Stomach (tissue), 4 donors: ENCODE measurements at regions not wholly inside any gene's neighbourhood (a gene's known extent, or its start where the extent isn't known, plus 50 kb on each side); places are given as distances from the start of the nearest gene placed in this dataset.

Source experiments
- POLR2A ChIP-seq, 4 donors: fragments of 450-650 bp; IDR thresholded peaks; one replicate each; pipeline ENCODE4 v1.6.1; 2016; ENCODE audit warnings: antibody characterized with exemption in 4 of 4, control low read depth in 2 of 4, mild to moderate bottlenecking in 1 of 4, moderate library complexity in 1 of 4
- TF ChIP-seq, protein P1 (sequence below), 7 experiments: fragments of 450-650 bp in 4 of 7; fragments of 200-600 bp in 3 of 7; sonication (generic) in 3 of 7; IDR thresholded peaks; one replicate each; pipeline ENCODE4 v1.5.1; 2016 to 2019; ENCODE audit warnings: antibody characterized with exemption in 7 of 7, control low read depth in 2 of 7, mild to moderate bottlenecking in 1 of 7

DNA sequence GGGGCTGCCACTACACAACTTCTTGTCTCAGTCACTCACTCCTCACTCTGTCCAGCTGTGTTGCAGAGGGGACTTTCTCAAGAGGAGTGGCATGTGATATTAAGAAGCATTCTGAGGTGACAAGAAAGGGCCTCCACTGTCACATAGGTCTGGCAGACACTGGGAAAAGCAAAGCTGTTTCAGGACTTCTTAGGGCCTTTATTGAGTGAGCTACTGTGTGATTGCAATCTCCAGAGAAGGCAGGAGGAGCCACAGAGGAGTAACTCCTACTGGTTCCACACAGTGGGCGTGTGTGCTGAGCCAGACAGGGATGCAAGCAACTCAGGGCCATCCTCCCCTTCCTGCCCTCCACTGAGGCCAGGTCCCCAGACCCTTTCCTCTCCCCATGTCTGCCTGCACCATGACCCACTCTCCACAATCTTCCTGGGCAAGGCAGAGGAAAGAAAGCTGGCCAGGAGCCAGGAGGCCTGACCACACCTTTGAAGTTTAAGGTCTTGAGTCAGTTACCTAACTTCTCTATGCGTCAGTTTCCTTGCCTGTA, 262.0 kb upstream of the ZMIZ1 start:
- TF ChIP-seq, protein P1, sequence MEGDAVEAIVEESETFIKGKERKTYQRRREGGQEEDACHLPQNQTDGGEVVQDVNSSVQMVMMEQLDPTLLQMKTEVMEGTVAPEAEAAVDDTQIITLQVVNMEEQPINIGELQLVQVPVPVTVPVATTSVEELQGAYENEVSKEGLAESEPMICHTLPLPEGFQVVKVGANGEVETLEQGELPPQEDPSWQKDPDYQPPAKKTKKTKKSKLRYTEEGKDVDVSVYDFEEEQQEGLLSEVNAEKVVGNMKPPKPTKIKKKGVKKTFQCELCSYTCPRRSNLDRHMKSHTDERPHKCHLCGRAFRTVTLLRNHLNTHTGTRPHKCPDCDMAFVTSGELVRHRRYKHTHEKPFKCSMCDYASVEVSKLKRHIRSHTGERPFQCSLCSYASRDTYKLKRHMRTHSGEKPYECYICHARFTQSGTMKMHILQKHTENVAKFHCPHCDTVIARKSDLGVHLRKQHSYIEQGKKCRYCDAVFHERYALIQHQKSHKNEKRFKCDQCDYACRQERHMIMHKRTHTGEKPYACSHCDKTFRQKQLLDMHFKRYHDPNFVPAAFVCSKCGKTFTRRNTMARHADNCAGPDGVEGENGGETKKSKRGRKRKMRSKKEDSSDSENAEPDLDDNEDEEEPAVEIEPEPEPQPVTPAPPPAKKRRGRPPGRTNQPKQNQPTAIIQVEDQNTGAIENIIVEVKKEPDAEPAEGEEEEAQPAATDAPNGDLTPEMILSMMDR (IDR thresholded peaks at IDR 0.05): no peak
- no peak for TF ChIP-seq POLR2A (IDR thresholded peaks at IDR 0.05)
